SK-N-SH treated with all-trans-retinoic acid at 6 μM for 48 hours (cell line): ENCODE measurements at regions not wholly inside any gene's neighbourhood (a gene's known extent, or its start where the extent isn't known, plus 50 kb on each side); places are given as distances from the start of the nearest gene placed in this dataset.
"Not testable (repeated sequence)": the region's sequence is repeated elsewhere in the genome, so short reads cannot be mapped to it uniquely, and the experiment has no call there.

Source experiments
- ATAC-seq: fragments of 200-7000 bp; cut with Tn5 transposase; 3 replicates; pipeline ENCODE4 v1.9.1; 2020; ENCODE audit warnings: mild to moderate bottlenecking, moderate library complexity
- ARNTL ChIP-seq: fragments of 450-650 bp; formaldehyde crosslinking; IDR thresholded peaks from 2 replicates; pipeline ENCODE4 v1.5.0; 2020; ENCODE audit warnings: low read depth, mild to moderate bottlenecking, moderate library complexity, borderline replicate concordance
- BACH2 ChIP-seq: fragments of 250-450 bp; sonication (Bioruptor Pico); IDR thresholded peaks from 2 replicates; pipeline ENCODE4 v1.9.0; 2021; ENCODE audit warnings: mild to moderate bottlenecking, borderline replicate concordance
- CSRNP3 ChIP-seq: fragments of 250-450 bp; sonication (Bioruptor Pico); IDR thresholded peaks from 2 replicates; pipeline ENCODE4 v1.5.1; 2021; ENCODE audit warnings: mild to moderate bottlenecking, moderate library complexity
- ESRRG ChIP-seq: fragments of 250-450 bp; sonication (Bioruptor Pico); IDR thresholded peaks from 2 replicates; pipeline ENCODE4 v1.6.1; 2021; ENCODE audit warnings: mild to moderate bottlenecking
- ISL1 ChIP-seq: fragments of 250-450 bp; sonication (Bioruptor Pico); IDR thresholded peaks from 2 replicates; pipeline ENCODE4 v2.1.2; 2022; ENCODE audit warnings: mild to moderate bottlenecking, moderate library complexity
- RARB ChIP-seq: fragments of 250-450 bp; sonication (Bioruptor Pico); IDR thresholded peaks from 2 replicates; pipeline ENCODE4 v1.8.0; 2021; ENCODE audit warnings: mild to moderate bottlenecking, moderate library complexity
- SNAI2 ChIP-seq: fragments of 250-450 bp; sonication (Bioruptor Pico); IDR thresholded peaks from 2 replicates; pipeline ENCODE4 v1.5.0; 2020; ENCODE audit warnings: mild to moderate bottlenecking, moderate library complexity
- TCF4 ChIP-seq: fragments of 250-450 bp; sonication (Bioruptor Pico); IDR thresholded peaks from 2 replicates; pipeline ENCODE4 v1.8.0; 2021; ENCODE audit warnings: mild to moderate bottlenecking, moderate library complexity, borderline replicate concordance
- TOX ChIP-seq: fragments of 250-450 bp; sonication (Bioruptor Pico); IDR thresholded peaks from 2 replicates; pipeline ENCODE4 v1.8.0; 2021; ENCODE audit warnings: mild to moderate bottlenecking, moderate library complexity, borderline replicate concordance
- ZC3H10 ChIP-seq: fragments of 250-450 bp; sonication (Bioruptor Pico); IDR thresholded peaks from 2 replicates; pipeline ENCODE4 v1.5.1; 2021; ENCODE audit warnings: mild to moderate bottlenecking, moderate library complexity
- ZFP3 ChIP-seq: fragments of 250-450 bp; sonication (Bioruptor Pico); IDR thresholded peaks from 2 replicates; pipeline ENCODE4 v1.5.0; 2020; ENCODE audit warnings: mild to moderate bottlenecking, moderate library complexity
- ZNF565 ChIP-seq: fragments of 450-650 bp; formaldehyde crosslinking; conservative IDR thresholded peaks from 2 replicates; pipeline ENCODE4 v1.5.0; 2020; ENCODE audit warnings: low read depth, mild to moderate bottlenecking, moderate library complexity
- ZNF70 ChIP-seq: fragments of 450-650 bp; formaldehyde crosslinking; IDR thresholded peaks from 2 replicates; pipeline ENCODE4 v1.5.0; 2020; ENCODE audit warnings: mild to moderate bottlenecking, moderate library complexity
- ZNF8 ChIP-seq: fragments of 450-650 bp; formaldehyde crosslinking; IDR thresholded peaks from 2 replicates; pipeline ENCODE4 v1.5.0; 2020; ENCODE audit warnings: mild to moderate bottlenecking, moderate library complexity
- TF ChIP-seq, protein P1 (sequence below): fragments of 250-450 bp; sonication (Bioruptor Pico); IDR thresholded peaks from 2 replicates; pipeline ENCODE4 v1.5.0; 2020; ENCODE audit warnings: mild to moderate bottlenecking, moderate library complexity
- TF ChIP-seq, protein P2 (sequence below): fragments of 250-450 bp; sonication (Bioruptor Pico); IDR thresholded peaks from 2 replicates; pipeline ENCODE4 v1.8.0; 2021; ENCODE audit warnings: low read depth, mild to moderate bottlenecking, moderate library complexity, borderline replicate concordance

GRCh38 chr12:91877456-91878235 lies 268.0 kb downstream of the BTG1 start:
- no peak for ATAC-seq
- TF ChIP-seq, protein P1, sequence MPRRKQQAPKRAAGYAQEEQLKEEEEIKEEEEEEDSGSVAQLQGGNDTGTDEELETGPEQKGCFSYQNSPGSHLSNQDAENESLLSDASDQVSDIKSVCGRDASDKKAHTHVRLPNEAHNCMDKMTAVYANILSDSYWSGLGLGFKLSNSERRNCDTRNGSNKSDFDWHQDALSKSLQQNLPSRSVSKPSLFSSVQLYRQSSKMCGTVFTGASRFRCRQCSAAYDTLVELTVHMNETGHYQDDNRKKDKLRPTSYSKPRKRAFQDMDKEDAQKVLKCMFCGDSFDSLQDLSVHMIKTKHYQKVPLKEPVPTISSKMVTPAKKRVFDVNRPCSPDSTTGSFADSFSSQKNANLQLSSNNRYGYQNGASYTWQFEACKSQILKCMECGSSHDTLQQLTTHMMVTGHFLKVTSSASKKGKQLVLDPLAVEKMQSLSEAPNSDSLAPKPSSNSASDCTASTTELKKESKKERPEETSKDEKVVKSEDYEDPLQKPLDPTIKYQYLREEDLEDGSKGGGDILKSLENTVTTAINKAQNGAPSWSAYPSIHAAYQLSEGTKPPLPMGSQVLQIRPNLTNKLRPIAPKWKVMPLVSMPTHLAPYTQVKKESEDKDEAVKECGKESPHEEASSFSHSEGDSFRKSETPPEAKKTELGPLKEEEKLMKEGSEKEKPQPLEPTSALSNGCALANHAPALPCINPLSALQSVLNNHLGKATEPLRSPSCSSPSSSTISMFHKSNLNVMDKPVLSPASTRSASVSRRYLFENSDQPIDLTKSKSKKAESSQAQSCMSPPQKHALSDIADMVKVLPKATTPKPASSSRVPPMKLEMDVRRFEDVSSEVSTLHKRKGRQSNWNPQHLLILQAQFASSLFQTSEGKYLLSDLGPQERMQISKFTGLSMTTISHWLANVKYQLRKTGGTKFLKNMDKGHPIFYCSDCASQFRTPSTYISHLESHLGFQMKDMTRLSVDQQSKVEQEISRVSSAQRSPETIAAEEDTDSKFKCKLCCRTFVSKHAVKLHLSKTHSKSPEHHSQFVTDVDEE (CRISPR knock-in tag), result no peak
- TF ChIP-seq ZNF565 (CRISPR knock-in tag), result no peak
- no peak for TF ChIP-seq ARNTL (CRISPR knock-in tag)
- no peak for TF ChIP-seq ZC3H10 (CRISPR knock-in tag)
- TF ChIP-seq ISL1 (CRISPR knock-in tag), result no peak
- no peak for TF ChIP-seq BACH2 (CRISPR knock-in tag)
- no peak for TF ChIP-seq TCF4
- TF ChIP-seq ZNF70 (CRISPR knock-in tag), result no peak
- TF ChIP-seq ESRRG (CRISPR knock-in tag), result no peak
- no peak for TF ChIP-seq CSRNP3 (CRISPR knock-in tag)
- no peak for TF ChIP-seq TOX (CRISPR knock-in tag)
- TF ChIP-seq RARB, result no peak
- TF ChIP-seq ZFP3, result no peak

DNA sequence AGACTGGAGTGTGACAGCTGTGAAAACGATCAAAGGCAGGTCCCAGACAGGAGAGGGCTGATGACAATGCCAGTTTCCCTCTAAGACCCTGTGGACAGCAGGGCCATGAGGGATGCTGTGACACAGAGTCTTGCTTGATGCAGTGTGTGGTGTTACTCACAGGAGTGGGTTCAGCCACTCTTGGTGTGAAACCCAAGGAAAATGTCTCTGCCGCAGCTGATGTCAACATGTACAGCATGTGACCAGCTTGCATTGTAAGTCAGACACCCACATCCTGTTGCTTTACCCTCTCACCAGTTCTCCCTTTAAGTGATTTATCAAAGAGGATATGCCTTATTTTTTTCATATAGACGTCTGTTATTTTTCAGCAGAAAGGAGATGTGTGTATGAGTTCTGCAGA lies 268.6 kb downstream of the BTG1 start:
- ATAC-seq, result no peak
- TF ChIP-seq RARB (no peak), CSRNP3 (CRISPR knock-in tag) (no peak), BACH2 (CRISPR knock-in tag) (no peak), ZNF8 (CRISPR knock-in tag) (no peak), TOX (CRISPR knock-in tag) (no peak), ZNF565 (CRISPR knock-in tag) (no peak), ZNF70 (CRISPR knock-in tag) (no peak), ESRRG (CRISPR knock-in tag) (no peak), TCF4 (no peak), ISL1 (CRISPR knock-in tag) (no peak), SNAI2 (CRISPR knock-in tag) (no peak)
- TF ChIP-seq, protein P1 (CRISPR knock-in tag), result no peak
- TF ChIP-seq, protein P2, sequence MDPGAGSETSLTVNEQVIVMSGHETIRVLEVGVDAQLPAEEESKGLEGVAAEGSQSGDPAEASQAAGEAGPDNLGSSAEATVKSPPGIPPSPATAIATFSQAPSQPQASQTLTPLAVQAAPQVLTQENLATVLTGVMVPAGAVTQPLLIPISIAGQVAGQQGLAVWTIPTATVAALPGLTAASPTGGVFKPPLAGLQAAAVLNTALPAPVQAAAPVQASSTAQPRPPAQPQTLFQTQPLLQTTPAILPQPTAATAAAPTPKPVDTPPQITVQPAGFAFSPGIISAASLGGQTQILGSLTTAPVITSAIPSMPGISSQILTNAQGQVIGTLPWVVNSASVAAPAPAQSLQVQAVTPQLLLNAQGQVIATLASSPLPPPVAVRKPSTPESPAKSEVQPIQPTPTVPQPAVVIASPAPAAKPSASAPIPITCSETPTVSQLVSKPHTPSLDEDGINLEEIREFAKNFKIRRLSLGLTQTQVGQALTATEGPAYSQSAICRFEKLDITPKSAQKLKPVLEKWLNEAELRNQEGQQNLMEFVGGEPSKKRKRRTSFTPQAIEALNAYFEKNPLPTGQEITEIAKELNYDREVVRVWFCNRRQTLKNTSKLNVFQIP, result no peak

- not testable (repeated sequence) for ATAC-seq
These were observed 270.0 kb downstream of the BTG1 start for GRCh38 chr12:91875671-91876070.
